ENCODE measurements at regions not wholly inside any gene's neighbourhood (a gene's known extent, or its start where the extent isn't known, plus 50 kb on each side); places are given as distances from the start of the nearest gene placed in this dataset.
A peak's percentile ranks its signal among the peaks of the same experiment; 100 is the strongest.

GRCh38 chr11:45037434-45038005 is 86.8 kb upstream of the TP53I11 start:
- no peak for DNase-seq

- no peak for DNase-seq
Measured at GRCh38 chr11:45038923-45039322, 88.2 kb upstream of the TP53I11 start.

- peak; percentile 72 for DNase-seq
Measured at GRCh38 chr11:45041596-45041995, 90.9 kb upstream of the TP53I11 start.

- DNase-seq, result no peak
Measured at GRCh38 chr11:45042560-45042959, 91.9 kb upstream of the TP53I11 start.

GRCh38 chr11:45043755-45044475 is 93.2 kb upstream of the TP53I11 start:
- DNase-seq, result no peak

GRCh38 chr11:45045683-45046471 is 95.2 kb upstream of the TP53I11 start:
- no peak for DNase-seq

- DNase-seq, result no peak
Measured at GRCh38 chr11:45048313-45048841, 97.7 kb upstream of the TP53I11 start.

- peak; percentile 5 for DNase-seq
Measured at GRCh38 chr11:45048870-45049691, 97.4 kb upstream of the PRDM11 start.

- DNase-seq, result no peak
Measured at GRCh38 chr11:45050111-45050510, 96.3 kb upstream of the PRDM11 start.

- no peak for DNase-seq
Measured at GRCh38 chr11:45051621-45052020, 94.8 kb upstream of the PRDM11 start.

- DNase-seq, result no peak
Measured at GRCh38 chr11:45052361-45052760, 94.1 kb upstream of the PRDM11 start.

GRCh38 chr11:45053736-45054446 is 92.5 kb upstream of the PRDM11 start:
- DNase-seq, result no peak

GRCh38 chr11:45054956-45055355 is 91.5 kb upstream of the PRDM11 start:
- no peak for DNase-seq

GRCh38 chr11:45056529-45056928 is 89.9 kb upstream of the PRDM11 start:
- no peak for DNase-seq

- DNase-seq, result no peak
Measured at GRCh38 chr11:45057938-45058646, 88.3 kb upstream of the PRDM11 start.

GRCh38 chr11:45058647-45058950 is 87.8 kb upstream of the PRDM11 start:
- no peak for DNase-seq

- no peak for DNase-seq
Measured at GRCh38 chr11:45060707-45061106, 85.7 kb upstream of the PRDM11 start.

GRCh38 chr11:45061641-45062040 is 84.8 kb upstream of the PRDM11 start:
- DNase-seq, result no peak

- DNase-seq, result no peak
Measured at GRCh38 chr11:45062115-45062514, 84.3 kb upstream of the PRDM11 start.

GRCh38 chr11:45062974-45063635 is 83.3 kb upstream of the PRDM11 start:
- no peak for DNase-seq

- no peak for DNase-seq
Measured at GRCh38 chr11:45063669-45064068, 82.8 kb upstream of the PRDM11 start.

All from NCI-H748 treated with DMSO at 0.1 percent for 48 hours (cell line).